AG09309 (cell line): ENCODE measurements at regions not wholly inside any gene's neighbourhood (a gene's known extent, or its start where the extent isn't known, plus 50 kb on each side); places are given as distances from the start of the nearest gene placed in this dataset.
"Not testable (repeated sequence)": the region's sequence is repeated elsewhere in the genome, so short reads cannot be mapped to it uniquely, and the experiment has no call there.

ENCODE experiments used
- DNase-seq: peaks from one replicate; pipeline ENCODE4 v3.0.0-alpha.2; 2010; ENCODE audit warnings: low read depth
- H3K4me3 ChIP-seq: 2 replicates; pipeline ENCODE4 v1.5.1; 2011; ENCODE audit warnings: mild to moderate bottlenecking, low read depth, low read length, moderate library complexity; ENCODE audit not compliant: control insufficient read depth
- TF ChIP-seq, protein P1 (sequence below): IDR thresholded peaks from 2 replicates; pipeline ENCODE4 v1.5.1; 2011; ENCODE audit warnings: mild to moderate bottlenecking, low read depth, low read length, inconsistent platforms; ENCODE audit not compliant: insufficient read depth, control insufficient read depth; ENCODE audit errors: missing control alignments

DNA sequence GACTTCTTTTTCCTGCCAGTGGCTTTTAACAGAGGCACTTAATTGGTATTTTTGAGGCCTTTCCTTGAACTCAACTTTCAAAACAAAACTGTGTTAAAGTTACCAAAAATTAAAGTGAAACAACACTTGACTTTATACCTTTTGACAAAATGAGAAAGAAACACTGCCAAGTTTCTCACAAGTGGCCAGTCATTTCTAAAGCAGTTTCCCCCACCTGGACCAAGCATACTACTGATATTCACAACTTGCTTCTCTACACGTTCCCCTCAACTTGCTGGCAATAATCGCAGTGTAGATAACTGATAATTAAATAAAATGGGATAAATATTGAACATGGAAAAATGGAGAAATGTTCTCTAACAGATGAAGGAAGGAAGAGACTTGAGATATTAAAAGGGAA is 135.7 kb downstream of the TLR4 start:
- DNase-seq: no peak
- no peak overlapping the region for H3K4me3 ChIP-seq
- TF ChIP-seq, protein P1, sequence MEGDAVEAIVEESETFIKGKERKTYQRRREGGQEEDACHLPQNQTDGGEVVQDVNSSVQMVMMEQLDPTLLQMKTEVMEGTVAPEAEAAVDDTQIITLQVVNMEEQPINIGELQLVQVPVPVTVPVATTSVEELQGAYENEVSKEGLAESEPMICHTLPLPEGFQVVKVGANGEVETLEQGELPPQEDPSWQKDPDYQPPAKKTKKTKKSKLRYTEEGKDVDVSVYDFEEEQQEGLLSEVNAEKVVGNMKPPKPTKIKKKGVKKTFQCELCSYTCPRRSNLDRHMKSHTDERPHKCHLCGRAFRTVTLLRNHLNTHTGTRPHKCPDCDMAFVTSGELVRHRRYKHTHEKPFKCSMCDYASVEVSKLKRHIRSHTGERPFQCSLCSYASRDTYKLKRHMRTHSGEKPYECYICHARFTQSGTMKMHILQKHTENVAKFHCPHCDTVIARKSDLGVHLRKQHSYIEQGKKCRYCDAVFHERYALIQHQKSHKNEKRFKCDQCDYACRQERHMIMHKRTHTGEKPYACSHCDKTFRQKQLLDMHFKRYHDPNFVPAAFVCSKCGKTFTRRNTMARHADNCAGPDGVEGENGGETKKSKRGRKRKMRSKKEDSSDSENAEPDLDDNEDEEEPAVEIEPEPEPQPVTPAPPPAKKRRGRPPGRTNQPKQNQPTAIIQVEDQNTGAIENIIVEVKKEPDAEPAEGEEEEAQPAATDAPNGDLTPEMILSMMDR: no peak

DNA sequence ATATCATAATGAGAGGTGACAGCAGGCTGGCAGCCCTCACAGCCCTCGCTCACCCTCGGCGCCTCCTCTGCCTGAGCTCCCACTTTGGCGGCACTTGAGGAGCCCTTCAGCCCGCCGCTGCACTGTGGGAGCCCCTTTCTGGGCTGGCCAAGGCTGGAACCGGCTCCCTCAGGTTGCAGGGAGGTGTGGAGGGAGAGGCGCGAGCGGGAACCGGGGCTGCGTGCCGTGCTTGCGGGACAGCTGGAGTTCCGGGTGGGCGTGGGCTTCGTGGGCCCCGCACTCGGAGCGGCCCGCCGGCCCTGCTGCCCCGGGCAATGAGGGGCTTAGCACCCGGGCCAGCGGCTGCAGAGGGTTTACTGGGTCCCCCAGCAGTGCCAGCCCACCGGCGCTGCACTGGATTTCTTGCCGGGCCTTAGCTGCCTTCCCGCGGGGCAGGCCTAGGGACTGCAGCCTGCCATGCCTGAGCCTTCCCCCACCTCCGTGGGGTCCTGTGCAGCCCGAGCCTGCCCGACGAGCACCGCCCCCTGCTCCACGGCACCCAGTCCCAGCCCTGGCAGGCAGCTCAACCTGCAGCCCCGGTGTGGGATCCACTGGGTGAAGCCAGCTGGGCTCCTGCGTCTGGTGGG is 147.7 kb downstream of the TLR4 start:
- H3K4me3 ChIP-seq, DNase-seq: not testable (repeated sequence)

DNA sequence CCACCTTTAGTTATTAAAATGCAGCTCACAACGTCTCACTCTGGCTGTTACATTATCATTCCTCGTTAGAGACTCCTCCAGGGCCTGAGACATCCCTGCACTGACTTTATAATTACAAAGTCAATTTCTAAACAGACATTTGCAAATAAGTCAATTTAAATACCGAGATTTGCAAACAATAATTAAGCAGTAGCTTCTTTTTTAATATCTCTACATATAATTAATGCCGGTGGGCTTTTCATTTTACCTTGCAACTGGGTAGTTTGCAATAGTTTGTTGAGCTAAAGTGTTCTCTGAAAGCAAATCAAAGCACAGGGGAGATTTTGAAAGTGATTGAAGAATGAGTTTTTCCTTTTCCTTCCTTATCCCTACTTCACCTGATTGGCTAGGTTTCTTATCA is 154.4 kb downstream of the TLR4 start:
- TF ChIP-seq, protein P1: no peak
- DNase-seq: no peak
- H3K4me3 ChIP-seq: no peak overlapping the region

DNA sequence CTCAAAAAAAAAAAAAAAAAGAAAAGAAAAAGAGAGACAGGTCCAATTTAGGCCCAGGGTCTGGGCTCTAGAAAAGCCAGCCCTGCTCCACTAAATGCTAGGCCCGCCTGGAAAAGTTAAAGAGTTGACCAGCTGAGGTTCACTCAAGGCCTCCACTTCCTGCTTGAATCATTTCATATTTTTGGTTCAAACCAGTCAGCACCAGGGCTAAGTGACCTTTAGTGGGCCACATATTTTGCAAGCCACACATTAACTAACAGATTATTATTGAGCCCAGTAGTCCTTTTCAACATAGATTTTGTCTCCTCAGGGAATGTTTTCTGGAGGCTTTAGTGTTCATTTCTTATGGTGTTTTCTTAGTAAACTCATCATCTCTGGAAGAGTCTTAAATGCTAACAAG is 156.6 kb downstream of the TLR4 start:
- no peak overlapping the region for H3K4me3 ChIP-seq
- DNase-seq: no peak
- TF ChIP-seq, protein P1: no peak

DNA sequence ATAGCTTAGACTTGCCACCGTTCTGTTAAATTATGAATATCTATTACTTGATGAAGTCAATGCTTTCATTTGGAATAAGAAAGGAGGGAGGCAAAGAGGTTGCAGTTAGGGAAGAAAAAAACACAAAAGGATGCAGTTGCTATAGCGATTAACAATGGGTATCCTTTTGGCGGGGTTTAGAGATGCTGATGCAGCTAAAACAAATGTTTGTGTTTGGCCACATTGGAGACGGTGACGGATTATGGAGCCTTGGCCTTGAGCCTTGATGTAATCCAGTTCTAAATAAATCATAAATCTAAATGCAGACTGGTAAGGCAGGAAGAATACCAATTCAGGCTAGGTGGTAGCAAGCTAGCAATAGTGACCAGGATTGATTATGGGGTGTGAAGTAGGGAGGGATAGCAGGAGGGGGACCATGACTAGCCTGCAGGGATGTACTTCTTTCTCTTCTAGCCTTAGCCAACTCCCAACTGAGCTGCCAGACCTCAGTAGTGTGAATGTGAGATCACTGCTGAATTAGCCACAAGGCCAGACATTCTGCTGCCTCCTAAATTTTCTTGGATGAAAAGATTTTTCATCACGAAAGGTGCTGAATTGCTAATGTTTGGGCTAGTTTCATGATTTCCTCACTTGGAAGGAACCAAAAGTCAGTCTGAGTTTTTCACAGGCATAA is 160.3 kb downstream of the TLR4 start:
- DNase-seq: no peak
- TF ChIP-seq, protein P1: no peak
- no peak overlapping the region for H3K4me3 ChIP-seq

DNA sequence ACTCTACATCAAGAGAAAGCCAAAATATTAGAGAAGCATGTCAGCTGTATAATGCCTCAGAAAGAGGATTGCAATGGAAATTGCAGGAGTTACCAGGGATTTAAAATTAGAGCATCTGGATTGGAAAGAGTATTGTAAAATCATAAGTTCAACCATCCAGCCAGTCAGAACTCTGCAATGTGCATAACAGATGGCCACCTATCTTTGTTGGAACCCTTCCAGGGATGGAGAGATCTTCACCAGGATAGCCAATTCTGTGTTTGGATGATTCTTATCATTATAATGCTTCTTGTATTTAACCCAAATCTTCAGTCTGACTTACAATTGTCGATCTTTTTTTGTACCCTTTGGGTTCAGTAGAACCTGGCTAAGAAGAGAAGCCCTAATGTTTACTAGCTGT is 164.4 kb downstream of the TLR4 start:
- TF ChIP-seq, protein P1: no peak
- DNase-seq: no peak
- H3K4me3 ChIP-seq: no peak overlapping the region

DNA sequence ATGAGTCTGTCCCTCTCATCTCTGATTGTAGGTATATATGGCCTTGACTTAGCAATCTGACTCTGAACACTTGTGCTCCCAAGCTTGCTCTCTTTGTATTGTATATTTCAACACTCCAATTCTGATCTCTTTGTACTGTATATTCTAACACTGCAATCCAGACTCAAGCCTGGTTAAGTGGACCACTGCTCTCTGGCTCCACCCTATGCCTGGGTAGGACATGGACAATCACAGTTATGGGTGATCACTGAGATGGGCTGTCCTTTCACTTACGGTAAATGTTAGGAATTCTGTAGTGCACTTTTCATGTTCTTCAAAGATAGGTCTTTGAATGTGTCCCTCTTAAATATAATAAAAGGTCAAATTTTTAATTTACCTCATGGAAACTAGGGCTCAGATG is 165.1 kb downstream of the TLR4 start:
- no peak overlapping the region for H3K4me3 ChIP-seq
- no peak for DNase-seq
- TF ChIP-seq, protein P1: no peak
